ENCODE measurements at regions not wholly inside any gene's neighbourhood (a gene's known extent, or its start where the extent isn't known, plus 50 kb on each side); places are given as distances from the start of the nearest gene placed in this dataset.

GRCh38 chr15:95252404-95252803, 1021.0 kb downstream of the MCTP2 start:
- TF ChIP-seq CTCF (conservative IDR thresholded peaks at IDR 0.05; ENCODE audit: low read depth, low read length) (no peak), EZH2 (IDR thresholded peaks at IDR 0.05; ENCODE audit: borderline replicate concordance, low read depth, low read length, poor library complexity, severe bottlenecking) (no peak)
